HepG2 (cell line): ENCODE measurements at regions not wholly inside any gene's neighbourhood (a gene's known extent, or its start where the extent isn't known, plus 50 kb on each side); places are given as distances from the start of the nearest gene placed in this dataset.

Experiments used
- ATAC-seq: fragments of 200-7000 bp; cut with Tn5 transposase; 3 replicates; pipeline ENCODE4 v1.9.1; 2020; ENCODE audit warnings: mild to moderate bottlenecking, moderate library complexity
- BruUV-seq: library from RNA; stranded (reverse); fragments of 400-500 nt; replicated peaks from 2 replicates; lab custom pipeline; 2021; lab: Mats Ljungman, UMichigan
- CTCF ChIA-PET: fragments of 300-600 bp; formaldehyde crosslinking; extraction: SDS; loops from one replicate; lab custom pipeline; 2021; ENCODE audit warnings: low total read pairs, inconsistent platforms, low intra/inter-chr PET ratio; lab: Yijun Ruan, JAX
- POLR2A ChIA-PET: fragments of 350-600 bp; sonication (Branson Sonifier 250); formaldehyde crosslinking; loops from one replicate; lab custom pipeline; 2020; ENCODE audit warnings: antibody characterized with exemption, inconsistent platforms; lab: Yijun Ruan, JAX
- DNase-seq: peaks from one replicate; pipeline ENCODE4 v3.0.0-alpha.2; 2015; ENCODE audit warnings: low spot score
- FAIRE-seq: peaks from 3 replicates; lab custom pipeline; 2011; peaks lifted over from hg19 to GRCh38; lab: Jason Lieb, UNC
- H2AFZ ChIP-seq: one replicate; pipeline ENCODE4 v1.6.1; 2011; ENCODE audit warnings: low read length, inconsistent platforms
- H3K27ac ChIP-seq: fragments of 300-600 bp; 3 replicates; pipeline ENCODE4 v1.8.0; 2011; ENCODE audit warnings: mixed run types, mild to moderate bottlenecking, mixed read lengths, low read length, inconsistent platforms; ENCODE audit not compliant: insufficient read depth; ENCODE audit errors: extremely low read length
- H3K27me3 ChIP-seq, 2 experiments: fragments of 200-600 bp in 1 of 2; 2 replicates in 1 of 2; 3 replicates in 1 of 2; pipeline versions ENCODE4 v1.6.0 to v1.8.0; 2011; ENCODE audit warnings: low read length in 2 of 2, mild to moderate bottlenecking in 2 of 2, moderate library complexity in 2 of 2, inconsistent platforms in 1 of 2; ENCODE audit not compliant: insufficient read depth in 2 of 2, control insufficient read depth in 1 of 2
- H3K36me3 ChIP-seq, 2 experiments: fragments of 200-600 bp in 1 of 2; replicated peaks in 1 of 2; 2 replicates in 1 of 2; 3 replicates in 1 of 2; pipeline versions ENCODE4 v1.5.1 to v1.8.0; 2011; ENCODE audit warnings: low read length in 2 of 2, inconsistent platforms in 1 of 2; ENCODE audit not compliant: insufficient read depth in 2 of 2, control insufficient read depth in 1 of 2
- H3K4me1 ChIP-seq: 2 replicates; pipeline ENCODE4 v1.5.1; 2012; ENCODE audit warnings: low read length, inconsistent platforms; ENCODE audit not compliant: insufficient read depth
- H3K4me2 ChIP-seq: 2 replicates; pipeline ENCODE4 v1.6.0; 2011; ENCODE audit warnings: low read depth, low read length, inconsistent platforms
- H3K4me3 ChIP-seq, 3 experiments: fragments of 200-600 bp in 1 of 3; sonication (generic), shearing (Covaris generic) in 1 of 3; replicated peaks in 1 of 3; 2 replicates each; pipeline ENCODE4 v1.5.1; 2011 to 2016; ENCODE audit warnings: low read length in 3 of 3, inconsistent platforms in 2 of 3, low read depth in 2 of 3, mild to moderate bottlenecking in 2 of 3, control low read depth in 1 of 3, mixed read lengths in 1 of 3; ENCODE audit not compliant: insufficient read depth in 1 of 3
- H3K79me2 ChIP-seq: one replicate; pipeline ENCODE4 v1.6.1; 2011; ENCODE audit warnings: low read length, inconsistent platforms; ENCODE audit not compliant: insufficient read depth
- H3K9ac ChIP-seq: 2 replicates; pipeline ENCODE4 v1.6.0; 2011; ENCODE audit warnings: mild to moderate bottlenecking, low read depth, low read length, inconsistent platforms; ENCODE audit not compliant: insufficient read depth
- H3K9me3 ChIP-seq: 2 replicates; pipeline ENCODE4 v1.5.1; 2012; ENCODE audit warnings: mild to moderate bottlenecking, low read length
- H4K20me1 ChIP-seq: 2 replicates; pipeline ENCODE4 v1.6.0; 2011; ENCODE audit warnings: inconsistent platforms, mild to moderate bottlenecking, low read length, moderate library complexity; ENCODE audit not compliant: insufficient read depth
- ARNTL ChIP-seq: sonication (generic); formaldehyde crosslinking; IDR thresholded peaks from 2 replicates; pipeline ENCODE4 v1.4.0; 2020; ENCODE audit warnings: mild to moderate bottlenecking, missing genetic modification reagents
- ATF4 ChIP-seq, 2 experiments: fragments of 450-650 bp in 1 of 2; sonication (generic) in 1 of 2; formaldehyde crosslinking; IDR thresholded peaks; 2 replicates each; pipeline versions ENCODE4 v1.5.0 to v1.8.0; 2020 to 2022; ENCODE audit warnings: mild to moderate bottlenecking in 1 of 2, missing genetic modification reagents in 1 of 2
- HDAC2 ChIP-seq: sonication (generic); formaldehyde crosslinking; IDR thresholded peaks from 2 replicates; pipeline ENCODE4 v1.4.0; 2020; ENCODE audit warnings: missing genetic modification reagents
- MAZ ChIP-seq, 2 experiments: sonication (generic) in 1 of 2; formaldehyde crosslinking in 1 of 2; IDR thresholded peaks; 2 replicates each; pipeline versions ENCODE4 v1.5.0 to v1.6.1; 2012 to 2020; ENCODE audit warnings: low read depth in 2 of 2, mild to moderate bottlenecking in 2 of 2, borderline replicate concordance in 1 of 2, improper control_type of control experiment in 1 of 2, low read length in 1 of 2, missing genetic modification reagents in 1 of 2, moderate library complexity in 1 of 2
- NBN ChIP-seq: fragments of 450-650 bp; conservative IDR thresholded peaks from 2 replicates; pipeline ENCODE4 v1.6.1; 2017
- SP5 ChIP-seq: IDR thresholded peaks from 2 replicates; pipeline ENCODE4 v1.6.1; 2016; ENCODE audit warnings: low read depth, borderline replicate concordance
- TOPORS ChIP-seq: sonication (generic); formaldehyde crosslinking; IDR thresholded peaks from 2 replicates; pipeline ENCODE4 v1.8.0; 2023; ENCODE audit warnings: mild to moderate bottlenecking, missing genetic modification reagents
- ZFY ChIP-seq: sonication (generic); formaldehyde crosslinking; IDR thresholded peaks from 2 replicates; pipeline ENCODE4 v1.4.0; 2020; ENCODE audit warnings: missing genetic modification reagents
- ZKSCAN8 ChIP-seq: IDR thresholded peaks from 2 replicates; pipeline ENCODE4 v1.6.1; 2016; ENCODE audit warnings: borderline replicate concordance, missing genetic modification reagents, missing compliant biosample characterization
- ZNF24 ChIP-seq: fragments of 450-650 bp; IDR thresholded peaks from 2 replicates; pipeline ENCODE4 v1.6.1; 2017; ENCODE audit warnings: antibody characterized with exemption, mild to moderate bottlenecking
- ZNF343 ChIP-seq: sonication (generic); formaldehyde crosslinking; IDR thresholded peaks from 2 replicates; pipeline ENCODE4 v1.4.0; 2020; ENCODE audit warnings: mild to moderate bottlenecking, missing genetic modification reagents
- ZNF530 ChIP-seq: sonication (generic); formaldehyde crosslinking; IDR thresholded peaks from 2 replicates; pipeline ENCODE4 v1.5.0; 2020; ENCODE audit warnings: low read depth, mild to moderate bottlenecking, missing genetic modification reagents
- WGBS: methylation state at CpG from one replicate; pipeline ENCODE4 v1.1.6; 2017; ENCODE audit warnings: low lambda C conversion rate; 5-methylcytosine and 5-hydroxymethylcytosine counted together
- in situ Hi-C: cut with HindIII; loops from 2 replicates; pipeline ENCODE4 v1.10.0; 2017; ENCODE audit warnings: low pct_unique_long_range_greater_than_20kb; ENCODE audit not compliant: extremely low pct_ligation_motif_present
- intact Hi-C: fragments of 100-400 bp; cut with micrococcal nuclease; formaldehyde crosslinking; loops from one replicate; pipeline ENCODE4 v1.10.0; 2022; ENCODE audit not compliant: unreplicated experiment
- TF ChIP-seq, protein P1 (sequence below): sonication (generic); formaldehyde crosslinking; IDR thresholded peaks from 2 replicates; pipeline ENCODE4 v1.8.0; 2022; ENCODE audit warnings: mild to moderate bottlenecking, missing genetic modification reagents
- TF ChIP-seq, protein P2 (sequence below): sonication (generic); formaldehyde crosslinking; IDR thresholded peaks from 2 replicates; pipeline ENCODE4 v1.4.0; 2020; ENCODE audit warnings: missing genetic modification reagents, mild to moderate bottlenecking, borderline replicate concordance

GRCh38 chr2:122239440-122239839 lies 484.0 kb downstream of the TSN start (continued):
- TF ChIP-seq, protein P1, sequence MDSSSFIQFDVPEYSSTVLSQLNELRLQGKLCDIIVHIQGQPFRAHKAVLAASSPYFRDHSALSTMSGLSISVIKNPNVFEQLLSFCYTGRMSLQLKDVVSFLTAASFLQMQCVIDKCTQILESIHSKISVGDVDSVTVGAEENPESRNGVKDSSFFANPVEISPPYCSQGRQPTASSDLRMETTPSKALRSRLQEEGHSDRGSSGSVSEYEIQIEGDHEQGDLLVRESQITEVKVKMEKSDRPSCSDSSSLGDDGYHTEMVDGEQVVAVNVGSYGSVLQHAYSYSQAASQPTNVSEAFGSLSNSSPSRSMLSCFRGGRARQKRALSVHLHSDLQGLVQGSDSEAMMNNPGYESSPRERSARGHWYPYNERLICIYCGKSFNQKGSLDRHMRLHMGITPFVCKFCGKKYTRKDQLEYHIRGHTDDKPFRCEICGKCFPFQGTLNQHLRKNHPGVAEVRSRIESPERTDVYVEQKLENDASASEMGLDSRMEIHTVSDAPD, result no peak
- TF ChIP-seq HDAC2 (CRISPR knock-in tag) (no peak), ARNTL (CRISPR knock-in tag) (no peak), ZNF24 (no peak), SP5 (no peak), ZKSCAN8 (CRISPR knock-in tag) (no peak)
- TF ChIP-seq, protein P2, sequence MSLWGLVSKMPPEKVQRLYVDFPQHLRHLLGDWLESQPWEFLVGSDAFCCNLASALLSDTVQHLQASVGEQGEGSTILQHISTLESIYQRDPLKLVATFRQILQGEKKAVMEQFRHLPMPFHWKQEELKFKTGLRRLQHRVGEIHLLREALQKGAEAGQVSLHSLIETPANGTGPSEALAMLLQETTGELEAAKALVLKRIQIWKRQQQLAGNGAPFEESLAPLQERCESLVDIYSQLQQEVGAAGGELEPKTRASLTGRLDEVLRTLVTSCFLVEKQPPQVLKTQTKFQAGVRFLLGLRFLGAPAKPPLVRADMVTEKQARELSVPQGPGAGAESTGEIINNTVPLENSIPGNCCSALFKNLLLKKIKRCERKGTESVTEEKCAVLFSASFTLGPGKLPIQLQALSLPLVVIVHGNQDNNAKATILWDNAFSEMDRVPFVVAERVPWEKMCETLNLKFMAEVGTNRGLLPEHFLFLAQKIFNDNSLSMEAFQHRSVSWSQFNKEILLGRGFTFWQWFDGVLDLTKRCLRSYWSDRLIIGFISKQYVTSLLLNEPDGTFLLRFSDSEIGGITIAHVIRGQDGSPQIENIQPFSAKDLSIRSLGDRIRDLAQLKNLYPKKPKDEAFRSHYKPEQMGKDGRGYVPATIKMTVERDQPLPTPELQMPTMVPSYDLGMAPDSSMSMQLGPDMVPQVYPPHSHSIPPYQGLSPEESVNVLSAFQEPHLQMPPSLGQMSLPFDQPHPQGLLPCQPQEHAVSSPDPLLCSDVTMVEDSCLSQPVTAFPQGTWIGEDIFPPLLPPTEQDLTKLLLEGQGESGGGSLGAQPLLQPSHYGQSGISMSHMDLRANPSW (CRISPR knock-in tag), result no peak

- DNase-seq, result no peak
- Histone ChIP-seq H3K9ac (no peak overlapping the region), H3K4me2 (no peak overlapping the region), H2AFZ (no peak overlapping the region), H3K79me2 (no peaks in the 10 kb centered on the region), H3K27me3 (peaks cover 0 to 20% of the 10 kb centered on the region in 2 experiments; a peak in 3 of 5 replicates), H3K4me1 (no peaks in the 10 kb centered on the region), H3K9me3 (no peaks in the 10 kb centered on the region), H3K36me3 (no peaks in the 10 kb centered on the region), H3K27ac (no peak overlapping the region), H4K20me1 (no peaks in the 10 kb centered on the region), H3K4me3 (no peak overlapping the region)
- WGBS, result 0% methylated on average over 3 of the region's 3 CpGs
- intact Hi-C loops, result no loop called here
- TF ChIP-seq ZNF530 (CRISPR knock-in tag), result no peak
- TF ChIP-seq ZNF343, result no peak
- TF ChIP-seq ZFY, result no peak
- no peak for TF ChIP-seq NBN
- TF ChIP-seq ATF4 (CRISPR knock-in tag; IDR thresholded peaks at IDR 0.05), result no peak
- no peak for TF ChIP-seq TOPORS (CRISPR knock-in tag)
- TF ChIP-seq MAZ (IDR thresholded peaks at IDR 0.05; ENCODE audit: borderline replicate concordance, low read depth, low read length), result no peak
- TF ChIP-seq MAZ (CRISPR knock-in tag; IDR thresholded peaks at IDR 0.05; ENCODE audit: low read depth), result no peak
- CTCF ChIA-PET, result no interaction called here
- BruUV-seq, result no TSS peak
- no peak for ATAC-seq
- POLR2A ChIA-PET, result no interaction called here
- FAIRE-seq, result no peak
- in situ Hi-C loops, result no loop called here
Measured at GRCh38 chr2:122244598-122245229, 489.3 kb downstream of the TSN start.
